ENCODE measurements at regions not wholly inside any gene's neighbourhood (a gene's known extent, or its start where the extent isn't known, plus 50 kb on each side); places are given as distances from the start of the nearest gene placed in this dataset.

GRCh38 chr9:31608416-31608815 lies 776.0 kb upstream of the ACO1 start (continued):
- TF ChIP-seq CHD7 (IDR thresholded peaks at IDR 0.05; ENCODE audit: insufficient replicate concordance, low read length) = no peak
- no peak for TF ChIP-seq EGR1 (IDR thresholded peaks at IDR 0.05; ENCODE audit: borderline replicate concordance, low read depth, low read length)
- TF ChIP-seq CREB1 (IDR thresholded peaks at IDR 0.05) = no peak
- TF ChIP-seq RXRA (IDR thresholded peaks at IDR 0.05; ENCODE audit: insufficient read depth, low read depth, low read length) = no peak
- no peak for TF ChIP-seq POLR2A (IDR thresholded peaks at IDR 0.05; ENCODE audit: control extremely low read depth in 1 of 2, low read depth in 2 of 2, low read length in 2 of 2)
- no peak for TF ChIP-seq CTBP2 (IDR thresholded peaks at IDR 0.05; ENCODE audit: borderline replicate concordance, insufficient read depth, insufficient read length, low read length)
